Chondrocyte (in vitro differentiated cells): ENCODE measurements at regions not wholly inside any gene's neighbourhood (a gene's known extent, or its start where the extent isn't known, plus 50 kb on each side); places are given as distances from the start of the nearest gene placed in this dataset.

Experiments used
- DNase-seq: peaks from one replicate; pipeline ENCODE4 v3.0.0; 2021; ENCODE audit warnings: mixed read lengths, low spot score
- H3K27ac Mint-ChIP-seq: one replicate; pipeline ENCODE4 v1.8.0; 2021; ENCODE audit warnings: mild to moderate bottlenecking, moderate library complexity, mixed read lengths; ENCODE audit not compliant: unreplicated experiment
- H3K27me3 Mint-ChIP-seq: 2 replicates; pipeline ENCODE4 v1.8.0; 2021; ENCODE audit warnings: low read depth, mixed read lengths
- H3K36me3 Mint-ChIP-seq: 2 replicates; pipeline ENCODE4 v1.8.0; 2021; ENCODE audit warnings: low read depth, mixed read lengths
- H3K4me1 Mint-ChIP-seq: 2 replicates; pipeline ENCODE4 v1.8.0; 2021; ENCODE audit warnings: low read depth, mild to moderate bottlenecking, mixed read lengths
- H3K4me3 Mint-ChIP-seq: one replicate; pipeline ENCODE4 v1.8.0; 2021; ENCODE audit warnings: mild to moderate bottlenecking, moderate library complexity, mixed read lengths; ENCODE audit not compliant: unreplicated experiment
- H3K9me3 Mint-ChIP-seq: 2 replicates; pipeline ENCODE4 v1.8.0; 2021; ENCODE audit warnings: low read depth, mixed read lengths
- TF ChIP-seq, protein P1 (sequence below): fragments of 200-600 bp; sonication (generic); IDR thresholded peaks from 2 replicates; pipeline ENCODE4 v1.5.0; 2021; ENCODE audit warnings: antibody characterized with exemption, mild to moderate bottlenecking, moderate library complexity

DNA sequence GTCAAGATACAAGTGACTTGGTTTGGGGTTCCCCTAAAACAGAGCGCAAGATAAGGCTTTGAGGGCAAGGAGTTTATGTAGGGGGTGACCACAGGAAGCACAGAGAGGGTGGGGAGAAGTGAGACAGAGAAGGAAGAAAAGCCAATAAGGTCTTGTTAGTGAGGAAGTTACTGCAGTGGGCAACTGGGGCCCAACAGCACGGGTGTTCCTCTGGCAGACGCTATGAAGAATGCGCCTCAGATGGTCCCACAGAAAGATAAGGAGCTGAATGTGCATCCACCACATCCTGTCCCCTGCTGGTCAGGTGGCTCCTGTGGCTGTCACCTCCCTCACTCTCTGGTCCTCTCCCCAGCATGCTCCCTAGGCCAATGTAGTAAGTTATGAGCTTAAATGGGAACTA is 333.5 kb downstream of the TSHZ3 start:
- H3K27ac Mint-ChIP-seq: no peak overlapping the region
- no peak for DNase-seq
- no peaks in the 10 kb centered on the region for H3K9me3 Mint-ChIP-seq
- TF ChIP-seq, protein P1, sequence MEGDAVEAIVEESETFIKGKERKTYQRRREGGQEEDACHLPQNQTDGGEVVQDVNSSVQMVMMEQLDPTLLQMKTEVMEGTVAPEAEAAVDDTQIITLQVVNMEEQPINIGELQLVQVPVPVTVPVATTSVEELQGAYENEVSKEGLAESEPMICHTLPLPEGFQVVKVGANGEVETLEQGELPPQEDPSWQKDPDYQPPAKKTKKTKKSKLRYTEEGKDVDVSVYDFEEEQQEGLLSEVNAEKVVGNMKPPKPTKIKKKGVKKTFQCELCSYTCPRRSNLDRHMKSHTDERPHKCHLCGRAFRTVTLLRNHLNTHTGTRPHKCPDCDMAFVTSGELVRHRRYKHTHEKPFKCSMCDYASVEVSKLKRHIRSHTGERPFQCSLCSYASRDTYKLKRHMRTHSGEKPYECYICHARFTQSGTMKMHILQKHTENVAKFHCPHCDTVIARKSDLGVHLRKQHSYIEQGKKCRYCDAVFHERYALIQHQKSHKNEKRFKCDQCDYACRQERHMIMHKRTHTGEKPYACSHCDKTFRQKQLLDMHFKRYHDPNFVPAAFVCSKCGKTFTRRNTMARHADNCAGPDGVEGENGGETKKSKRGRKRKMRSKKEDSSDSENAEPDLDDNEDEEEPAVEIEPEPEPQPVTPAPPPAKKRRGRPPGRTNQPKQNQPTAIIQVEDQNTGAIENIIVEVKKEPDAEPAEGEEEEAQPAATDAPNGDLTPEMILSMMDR: no peak
- no peak overlapping the region for H3K4me3 Mint-ChIP-seq
- peaks cover 4% of the 10 kb centered on the region for H3K27me3 Mint-ChIP-seq
- H3K4me1 Mint-ChIP-seq: no peaks in the 10 kb centered on the region
- no peaks in the 10 kb centered on the region for H3K36me3 Mint-ChIP-seq

DNA sequence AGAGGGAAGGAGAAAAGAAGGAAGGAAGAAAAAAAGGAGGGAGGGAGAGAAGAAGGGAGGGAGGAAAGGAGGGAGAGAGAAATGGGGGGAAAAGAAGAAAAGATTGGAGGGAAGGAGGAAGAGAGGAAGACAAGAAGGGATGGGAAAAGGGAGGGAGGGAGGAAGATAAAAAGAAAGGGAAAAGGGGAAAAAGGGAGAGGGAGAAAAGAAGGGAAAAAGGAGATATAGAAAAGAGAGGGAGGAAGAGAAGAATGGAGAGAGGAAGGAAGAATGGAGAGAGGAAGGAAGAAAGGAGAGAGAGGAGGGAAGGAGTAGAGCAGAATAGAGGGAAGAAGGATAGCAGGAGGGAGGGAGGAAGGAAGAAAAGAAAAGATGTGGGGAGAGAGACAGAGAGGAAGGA is 334.6 kb downstream of the TSHZ3 start:
- Mint-ChIP-seq H3K4me3 (no peak overlapping the region), H3K36me3 (no peaks in the 10 kb centered on the region), H3K9me3 (no peaks in the 10 kb centered on the region), H3K27ac (no peak overlapping the region), H3K27me3 (peaks cover 4% of the 10 kb centered on the region), H3K4me1 (no peaks in the 10 kb centered on the region)
- DNase-seq: no peak
- TF ChIP-seq, protein P1: no peak

DNA sequence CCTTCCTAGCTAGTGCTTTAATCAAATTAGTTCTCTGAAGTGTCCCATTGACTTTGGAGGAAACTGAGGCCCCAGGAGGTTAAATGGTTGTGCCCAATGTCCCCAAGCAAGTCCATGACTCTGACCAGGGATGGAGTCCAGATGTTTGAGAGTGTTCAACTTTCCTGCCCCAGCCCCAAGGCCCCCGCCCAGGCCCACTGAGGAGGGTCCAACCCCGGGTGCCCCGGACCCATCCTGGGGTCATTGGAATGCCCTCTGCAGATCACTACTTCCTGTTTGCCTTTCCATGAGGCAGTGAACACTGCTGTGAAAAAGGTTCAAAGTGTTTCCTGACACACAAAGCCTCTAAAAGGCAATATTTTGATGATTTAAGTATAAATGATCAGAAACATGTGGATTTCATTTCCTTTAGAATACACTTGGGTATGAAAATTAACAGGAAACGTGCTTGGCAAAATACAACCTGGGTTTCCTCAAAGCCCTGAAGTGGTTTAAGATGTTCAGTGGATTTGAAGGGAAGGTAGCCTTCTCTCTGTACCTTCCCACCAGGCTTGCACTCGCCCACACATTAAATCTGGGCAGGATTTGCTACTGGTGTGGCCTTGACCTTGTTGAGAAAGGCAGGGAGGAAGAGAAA is 335.7 kb downstream of the TSHZ3 start:
- H3K4me3 Mint-ChIP-seq: no peak overlapping the region
- no peak for DNase-seq
- peaks cover 4% of the 10 kb centered on the region for H3K27me3 Mint-ChIP-seq
- TF ChIP-seq, protein P1: no peak
- H3K36me3 Mint-ChIP-seq: no peaks in the 10 kb centered on the region
- H3K9me3 Mint-ChIP-seq: peaks cover under 1% of the 10 kb centered on the region
- H3K4me1 Mint-ChIP-seq: no peaks in the 10 kb centered on the region
- no peak overlapping the region for H3K27ac Mint-ChIP-seq

DNA sequence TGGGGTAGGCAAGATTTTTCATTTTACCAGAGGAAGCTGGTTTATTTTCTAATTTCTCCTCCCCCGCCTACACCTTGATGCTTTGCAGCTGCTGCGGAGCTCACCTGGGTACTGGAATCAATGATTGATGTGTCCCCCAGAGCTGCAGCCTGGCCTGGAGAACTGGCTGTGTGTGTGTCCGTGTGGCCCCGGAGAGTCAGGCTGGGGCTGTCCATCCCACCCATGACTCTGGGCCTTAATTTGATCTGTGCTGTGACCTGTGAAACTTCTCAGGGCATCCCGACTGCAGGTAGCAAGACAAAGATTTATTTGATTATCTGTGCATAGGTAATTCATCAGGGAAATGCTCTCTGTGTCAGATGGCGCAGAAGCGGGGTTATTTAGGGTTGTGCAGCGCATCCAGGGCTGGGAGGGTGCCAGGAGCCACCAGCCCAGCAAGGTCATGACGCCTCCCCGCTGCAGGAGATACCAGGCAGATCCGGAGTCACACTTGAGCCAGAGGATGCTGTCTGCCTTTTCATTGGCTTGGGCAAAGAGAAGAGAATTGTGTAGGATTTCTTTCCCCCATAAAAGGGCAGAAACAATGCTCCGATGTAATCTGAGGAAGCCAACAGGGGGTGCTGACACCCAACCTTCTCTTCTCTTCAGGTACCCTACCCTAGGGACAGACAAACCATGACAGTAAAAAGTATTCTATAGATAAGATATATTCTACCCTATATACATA is 346.6 kb downstream of the TSHZ3 start:
- no peaks in the 10 kb centered on the region for H3K9me3 Mint-ChIP-seq
- no peak overlapping the region for H3K27ac Mint-ChIP-seq
- TF ChIP-seq, protein P1: peak; percentile 42
- no peaks in the 10 kb centered on the region for H3K36me3 Mint-ChIP-seq
- peaks cover 6% of the 10 kb centered on the region for H3K27me3 Mint-ChIP-seq
- H3K4me3 Mint-ChIP-seq: no peak overlapping the region
- no peaks in the 10 kb centered on the region for H3K4me1 Mint-ChIP-seq
- DNase-seq: no peak

DNA sequence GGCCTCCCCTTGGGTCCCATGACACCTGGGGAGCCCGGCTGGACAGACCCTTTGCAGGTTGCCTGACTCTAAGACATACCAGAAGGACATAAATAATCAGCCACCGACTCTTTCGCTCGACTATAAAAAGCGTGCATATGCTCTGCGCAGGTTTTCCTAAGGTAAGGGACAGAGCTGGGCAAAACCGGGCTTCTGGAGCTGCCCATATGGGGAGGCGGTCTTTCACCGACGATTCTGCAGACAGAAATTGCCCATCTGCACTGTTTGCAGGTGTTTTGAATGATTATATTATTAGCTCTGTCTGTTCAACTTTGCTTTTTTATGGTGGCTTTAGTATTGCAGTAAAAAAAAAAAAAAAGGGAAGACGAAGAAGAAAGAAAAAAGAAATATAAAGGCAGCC is 347.2 kb downstream of the TSHZ3 start:
- TF ChIP-seq, protein P1: no peak
- Mint-ChIP-seq H3K27me3 (peaks cover 6% of the 10 kb centered on the region), H3K27ac (no peak overlapping the region), H3K9me3 (no peaks in the 10 kb centered on the region), H3K4me3 (no peak overlapping the region), H3K36me3 (no peaks in the 10 kb centered on the region), H3K4me1 (no peaks in the 10 kb centered on the region)
- no peak for DNase-seq
